CD4-positive, alpha-beta T cell (primary cell): ENCODE measurements at regions not wholly inside any gene's neighbourhood (a gene's known extent, or its start where the extent isn't known, plus 50 kb on each side); places are given as distances from the start of the nearest gene placed in this dataset.

Source experiments
- ATAC-seq: fragments of 200-7000 bp; cut with Tn5 transposase; one replicate; pipeline ENCODE4 v1.10.0; 2022; ENCODE audit warnings: mild to moderate bottlenecking; ENCODE audit not compliant: poor library complexity
- CTCF ChIA-PET: fragments of 350-600 bp; sonication (Branson Sonifier 250); formaldehyde crosslinking; loops from one replicate; lab custom pipeline; 2021; ENCODE audit warnings: antibody characterized with exemption, inconsistent platforms; lab: Charles Lee
- POLR2A ChIA-PET: fragments of 350-600 bp; sonication (Branson Sonifier 250); formaldehyde crosslinking; loops from one replicate; lab custom pipeline; 2021; ENCODE audit warnings: antibody characterized with exemption, inconsistent platforms; lab: Charles Lee
- DNase-seq, 14 experiments: peaks; one replicate each; pipeline ENCODE4 v3.0.0-alpha.2; 2013 to 2020; ENCODE audit warnings: mixed read lengths in 2 of 14
- H3K27ac ChIP-seq, 2 donors: one replicate each; pipeline versions ENCODE4 v1.5.1 to v1.7.0; 2013; ENCODE audit warnings: low read length in 2 of 2, low read depth in 1 of 2, mild to moderate bottlenecking in 1 of 2
- H3K27me3 ChIP-seq, 2 experiments: 1 replicate in 1 of 2; 2 replicates in 1 of 2; pipeline versions ENCODE4 v1.6.1 to v1.7.0; 2013; ENCODE audit warnings: low read length in 2 of 2, control low read depth in 1 of 2, mild to moderate bottlenecking in 1 of 2, moderate library complexity in 1 of 2; ENCODE audit not compliant: insufficient read depth in 2 of 2, control insufficient read depth in 1 of 2
- H3K36me3 ChIP-seq: one replicate; pipeline ENCODE4 v1.6.1; 2013; ENCODE audit warnings: low read length, control low read depth; ENCODE audit not compliant: insufficient read depth
- H3K4me1 ChIP-seq: one replicate; pipeline ENCODE4 v1.6.1; 2013; ENCODE audit warnings: low read length, control low read depth; ENCODE audit not compliant: insufficient read depth
- H3K4me3 ChIP-seq: one replicate; pipeline ENCODE4 v1.5.1; 2013; ENCODE audit warnings: mild to moderate bottlenecking, low read length, moderate library complexity
- H3K9me3 ChIP-seq, 2 experiments: 1 replicate in 1 of 2; 2 replicates in 1 of 2; pipeline versions ENCODE4 v1.6.1 to v1.7.0; 2013; ENCODE audit warnings: low read length in 2 of 2, mild to moderate bottlenecking in 2 of 2, control low read depth in 1 of 2, moderate library complexity in 1 of 2; ENCODE audit not compliant: control insufficient read depth in 1 of 2, insufficient read depth in 1 of 2
- H3K27ac Mint-ChIP-seq: one replicate; pipeline ENCODE4 v1.8.0; 2020; ENCODE audit warnings: mixed read lengths
- H3K27me3 Mint-ChIP-seq: one replicate; pipeline ENCODE4 v1.8.0; 2021; ENCODE audit warnings: mixed read lengths
- H3K36me3 Mint-ChIP-seq: one replicate; pipeline ENCODE4 v1.8.0; 2021; ENCODE audit warnings: low read depth, mixed read lengths
- H3K4me1 Mint-ChIP-seq: one replicate; pipeline ENCODE4 v1.8.0; 2021; ENCODE audit warnings: low read depth, mixed read lengths
- H3K4me3 Mint-ChIP-seq: one replicate; pipeline ENCODE4 v1.8.0; 2020; ENCODE audit warnings: mild to moderate bottlenecking, mixed read lengths
- H3K9me3 Mint-ChIP-seq: one replicate; pipeline ENCODE4 v1.8.0; 2020; ENCODE audit warnings: mixed read lengths
- intact Hi-C, 2 experiments: fragments of 100-400 bp; cut with DNase I in 1 of 2; cut with micrococcal nuclease in 1 of 2; formaldehyde crosslinking; loops; one replicate each; pipeline versions ENCODE4 v1.15.1 to v1.9.0; 2023 to 2025; cut with DNase I, micrococcal nuclease
- TF ChIP-seq, protein P1 (sequence below): fragments of 200-600 bp; IDR thresholded peaks from one replicate; pipeline ENCODE4 v1.8.0; 2022; ENCODE audit warnings: antibody characterized with exemption, mild to moderate bottlenecking

DNA sequence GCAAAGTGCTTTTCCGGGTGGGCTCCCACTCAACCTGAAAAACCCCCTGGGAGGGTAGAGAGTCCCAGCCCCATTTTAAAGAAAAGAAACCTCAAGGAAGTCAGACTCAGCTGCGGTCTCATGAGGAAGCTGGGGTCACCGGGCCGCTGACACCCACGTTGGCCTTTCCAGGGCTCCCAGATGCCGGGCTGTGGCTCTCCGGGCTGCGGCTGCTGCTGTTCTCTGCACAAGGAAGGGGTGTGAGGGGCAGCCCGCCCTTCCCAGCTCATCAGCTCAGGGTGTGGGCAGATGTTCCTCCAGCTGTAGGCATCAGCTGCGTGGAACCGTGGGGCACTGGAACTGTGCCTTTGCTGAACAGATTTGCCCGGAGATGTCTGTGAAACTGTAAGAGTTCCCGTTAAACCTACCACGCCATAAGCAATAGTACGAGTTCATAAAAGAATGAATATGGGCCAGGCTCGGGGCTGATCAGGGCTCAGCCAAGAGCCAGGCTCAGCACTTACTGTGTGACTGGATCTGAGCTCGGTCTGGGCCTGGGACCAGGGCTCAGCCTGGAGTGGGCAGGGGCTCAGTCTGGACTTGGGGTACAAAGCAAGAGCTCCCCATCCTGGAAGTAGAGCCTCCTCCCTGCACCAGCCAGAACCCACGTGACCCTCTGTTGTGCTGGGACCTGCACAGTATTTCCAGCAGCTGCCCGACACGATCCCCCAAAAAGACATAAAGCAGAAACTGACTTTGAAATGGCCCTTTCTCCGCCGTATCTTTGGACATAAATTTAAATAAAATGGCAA is 130.2 kb upstream of the PPP1R26 start:
- H3K27ac ChIP-seq, result no peak overlapping the region
- H3K9me3 ChIP-seq, result peaks cover 0 to 11% of the 10 kb centered on the region in 2 experiments
- H3K4me3 ChIP-seq, result no peak overlapping the region
- Mint-ChIP-seq H3K36me3 (no peaks in the 10 kb centered on the region), H3K9me3 (no peaks in the 10 kb centered on the region), H3K27me3 (peaks cover 10% of the 10 kb centered on the region), H3K27ac (no peak overlapping the region), H3K4me3 (no peak overlapping the region), H3K4me1 (no peaks in the 10 kb centered on the region)
- peaks cover 0 to 4% of the 10 kb centered on the region in 2 experiments for H3K27me3 ChIP-seq
- TF ChIP-seq, protein P1, sequence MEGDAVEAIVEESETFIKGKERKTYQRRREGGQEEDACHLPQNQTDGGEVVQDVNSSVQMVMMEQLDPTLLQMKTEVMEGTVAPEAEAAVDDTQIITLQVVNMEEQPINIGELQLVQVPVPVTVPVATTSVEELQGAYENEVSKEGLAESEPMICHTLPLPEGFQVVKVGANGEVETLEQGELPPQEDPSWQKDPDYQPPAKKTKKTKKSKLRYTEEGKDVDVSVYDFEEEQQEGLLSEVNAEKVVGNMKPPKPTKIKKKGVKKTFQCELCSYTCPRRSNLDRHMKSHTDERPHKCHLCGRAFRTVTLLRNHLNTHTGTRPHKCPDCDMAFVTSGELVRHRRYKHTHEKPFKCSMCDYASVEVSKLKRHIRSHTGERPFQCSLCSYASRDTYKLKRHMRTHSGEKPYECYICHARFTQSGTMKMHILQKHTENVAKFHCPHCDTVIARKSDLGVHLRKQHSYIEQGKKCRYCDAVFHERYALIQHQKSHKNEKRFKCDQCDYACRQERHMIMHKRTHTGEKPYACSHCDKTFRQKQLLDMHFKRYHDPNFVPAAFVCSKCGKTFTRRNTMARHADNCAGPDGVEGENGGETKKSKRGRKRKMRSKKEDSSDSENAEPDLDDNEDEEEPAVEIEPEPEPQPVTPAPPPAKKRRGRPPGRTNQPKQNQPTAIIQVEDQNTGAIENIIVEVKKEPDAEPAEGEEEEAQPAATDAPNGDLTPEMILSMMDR, result no peak
- ATAC-seq, result no peak
- no peaks in the 10 kb centered on the region for H3K4me1 ChIP-seq
- CTCF ChIA-PET, result no interaction called here
- intact Hi-C loops, result loop anchor here in 1 of 2 experiments (10.0 kb wide), 1 partner anchor 1175 kb away; no protein-coding TSS in a partner anchor
- no peaks in the 10 kb centered on the region for H3K36me3 ChIP-seq
- POLR2A ChIA-PET, result no interaction called here
- DNase-seq, result no peak

DNA sequence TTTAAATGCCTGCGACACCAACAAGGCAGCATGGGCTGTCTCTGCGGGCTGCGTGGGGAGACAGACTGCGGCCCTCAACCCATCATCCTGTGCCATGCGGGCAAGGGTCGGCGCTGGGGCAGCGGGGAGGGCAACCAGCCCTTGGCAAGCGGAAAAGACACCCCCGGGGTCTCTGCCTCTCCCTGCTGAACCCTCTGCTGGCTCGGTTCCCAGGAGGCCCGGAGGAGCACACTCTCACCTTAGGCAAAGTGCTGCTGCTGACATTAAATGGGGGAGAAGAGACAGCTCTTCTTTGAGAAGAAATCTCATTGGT is 129.6 kb upstream of the PPP1R26 start:
- Mint-ChIP-seq H3K27me3 (peaks cover 8% of the 10 kb centered on the region), H3K27ac (no peak overlapping the region), H3K4me1 (no peaks in the 10 kb centered on the region), H3K36me3 (no peaks in the 10 kb centered on the region), H3K9me3 (no peaks in the 10 kb centered on the region), H3K4me3 (no peak overlapping the region)
- Histone ChIP-seq H3K36me3 (no peaks in the 10 kb centered on the region), H3K4me1 (no peaks in the 10 kb centered on the region), H3K27ac (no peak overlapping the region), H3K27me3 (no peaks in the 10 kb centered on the region), H3K9me3 (peaks cover 0 to 11% of the 10 kb centered on the region in 2 experiments), H3K4me3 (no peak overlapping the region)
- DNase-seq (no peak), ATAC-seq (no peak)
- TF ChIP-seq, protein P1, result no peak
- ChIA-PET POLR2A (no interaction called here), CTCF (no interaction called here)
- intact Hi-C loops, result no loop called here

DNA sequence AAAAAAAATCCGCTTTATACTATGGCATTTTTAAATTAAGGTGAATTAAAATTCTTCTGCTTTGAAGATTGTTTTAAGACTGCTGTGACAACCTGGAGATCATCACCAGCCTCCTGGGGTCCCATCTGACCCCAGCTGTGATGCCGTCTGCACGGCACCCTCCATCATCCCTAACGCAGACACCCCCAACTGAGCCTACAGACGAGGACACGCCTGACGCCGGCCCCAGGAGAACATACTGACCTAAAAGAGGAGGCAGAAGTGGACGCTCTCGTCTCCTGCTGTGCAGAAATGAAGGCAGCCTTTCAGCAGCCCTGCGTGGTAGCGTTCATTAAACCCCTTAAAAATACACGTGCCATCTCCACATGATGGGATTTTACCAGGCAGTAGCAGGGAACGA is 125.6 kb upstream of the PPP1R26 start:
- Mint-ChIP-seq H3K4me1 (no peaks in the 10 kb centered on the region), H3K4me3 (no peak overlapping the region), H3K27me3 (peaks cover 1% of the 10 kb centered on the region), H3K9me3 (no peaks in the 10 kb centered on the region), H3K27ac (no peak overlapping the region), H3K36me3 (no peaks in the 10 kb centered on the region)
- no peak overlapping the region for H3K27ac ChIP-seq
- intact Hi-C loops, result no loop called here
- H3K4me1 ChIP-seq, result no peaks in the 10 kb centered on the region
- CTCF ChIA-PET, result no interaction called here
- POLR2A ChIA-PET, result no interaction called here
- TF ChIP-seq, protein P1, result no peak
- H3K4me3 ChIP-seq, result no peak overlapping the region
- no peaks in the 10 kb centered on the region for H3K27me3 ChIP-seq
- H3K9me3 ChIP-seq, result peaks cover 0 to 11% of the 10 kb centered on the region in 2 experiments
- ATAC-seq (no peak), DNase-seq (no peak)
- no peaks in the 10 kb centered on the region for H3K36me3 ChIP-seq
